Effector memory CD8-positive, alpha-beta T cell (primary cell): ENCODE measurements at regions not wholly inside any gene's neighbourhood (a gene's known extent, or its start where the extent isn't known, plus 50 kb on each side); places are given as distances from the start of the nearest gene placed in this dataset.

Source experiments
- ATAC-seq: fragments of 150-1000 bp; cut with Tn5 transposase; replicated peaks from 2 replicates; pipeline ENCODE4 v1.10.0; 2021; ENCODE audit warnings: mild to moderate bottlenecking, moderate library complexity
- DNase-seq, 3 experiments: peaks; one replicate each; pipeline ENCODE4 v3.0.0; 2021
- H3K27ac Mint-ChIP-seq, 2 donors: one replicate each; pipeline ENCODE4 v1.8.0; 2022; ENCODE audit warnings: mild to moderate bottlenecking in 2 of 2, mixed read lengths in 2 of 2, moderate library complexity in 2 of 2
- H3K27me3 Mint-ChIP-seq, 2 donors: one replicate each; pipeline ENCODE4 v1.8.0; 2022; ENCODE audit warnings: mixed read lengths in 2 of 2
- H3K36me3 Mint-ChIP-seq: one replicate; pipeline ENCODE4 v1.8.0; 2022; ENCODE audit warnings: mild to moderate bottlenecking, moderate library complexity, mixed read lengths; ENCODE audit not compliant: insufficient read depth
- H3K4me1 Mint-ChIP-seq, 2 donors: one replicate each; pipeline ENCODE4 v1.8.0; 2022; ENCODE audit warnings: low read depth in 2 of 2, mixed read lengths in 2 of 2
- H3K4me3 Mint-ChIP-seq, 2 donors: one replicate each; pipeline ENCODE4 v1.8.0; 2022; ENCODE audit warnings: mild to moderate bottlenecking in 2 of 2, mixed read lengths in 2 of 2, moderate library complexity in 2 of 2
- H3K9me3 Mint-ChIP-seq, 2 donors: one replicate each; pipeline ENCODE4 v1.8.0; 2022; ENCODE audit warnings: mixed read lengths in 2 of 2

GRCh38 chr12:87930033-87930432 is 99.2 kb downstream of the C12orf50 start:
- ATAC-seq (no peak), DNase-seq (no peak)
- Mint-ChIP-seq H3K36me3 (no peaks in the 10 kb centered on the region), H3K27me3 (no peaks in the 10 kb centered on the region), H3K4me1 (no peaks in the 10 kb centered on the region), H3K9me3 (peaks cover 0 to 6% of the 10 kb centered on the region in 2 donors), H3K27ac (no peak overlapping the region), H3K4me3 (no peak overlapping the region)

GRCh38 chr12:87929346-87929745 is 99.9 kb downstream of the C12orf50 start:
- DNase-seq (no peak), ATAC-seq (no peak)
- H3K27me3 Mint-ChIP-seq, result no peaks in the 10 kb centered on the region
- peaks cover 0 to 6% of the 10 kb centered on the region in 2 donors for H3K9me3 Mint-ChIP-seq
- H3K36me3 Mint-ChIP-seq, result no peaks in the 10 kb centered on the region
- H3K4me3 Mint-ChIP-seq, result no peak overlapping the region
- H3K4me1 Mint-ChIP-seq, result no peaks in the 10 kb centered on the region
- H3K27ac Mint-ChIP-seq, result no peak overlapping the region

GRCh38 chr12:87928031-87928430 is 101.2 kb downstream of the C12orf50 start:
- no peak overlapping the region for H3K27ac Mint-ChIP-seq
- DNase-seq (no peak), ATAC-seq (no peak)
- no peaks in the 10 kb centered on the region for H3K36me3 Mint-ChIP-seq
- H3K9me3 Mint-ChIP-seq, result peaks cover 0 to 6% of the 10 kb centered on the region in 2 donors
- no peak overlapping the region for H3K4me3 Mint-ChIP-seq
- H3K4me1 Mint-ChIP-seq, result no peaks in the 10 kb centered on the region
- no peaks in the 10 kb centered on the region for H3K27me3 Mint-ChIP-seq

- no peaks in the 10 kb centered on the region for H3K36me3 Mint-ChIP-seq
- no peak overlapping the region for H3K4me3 Mint-ChIP-seq
- no peaks in the 10 kb centered on the region for H3K27me3 Mint-ChIP-seq
- peaks cover 0 to 6% of the 10 kb centered on the region in 2 donors for H3K9me3 Mint-ChIP-seq
- ATAC-seq (no peak), DNase-seq (no peak)
- H3K4me1 Mint-ChIP-seq, result no peaks in the 10 kb centered on the region
- no peak overlapping the region for H3K27ac Mint-ChIP-seq
Measured at GRCh38 chr12:87925021-87925420, 104.2 kb downstream of the C12orf50 start.

DNA sequence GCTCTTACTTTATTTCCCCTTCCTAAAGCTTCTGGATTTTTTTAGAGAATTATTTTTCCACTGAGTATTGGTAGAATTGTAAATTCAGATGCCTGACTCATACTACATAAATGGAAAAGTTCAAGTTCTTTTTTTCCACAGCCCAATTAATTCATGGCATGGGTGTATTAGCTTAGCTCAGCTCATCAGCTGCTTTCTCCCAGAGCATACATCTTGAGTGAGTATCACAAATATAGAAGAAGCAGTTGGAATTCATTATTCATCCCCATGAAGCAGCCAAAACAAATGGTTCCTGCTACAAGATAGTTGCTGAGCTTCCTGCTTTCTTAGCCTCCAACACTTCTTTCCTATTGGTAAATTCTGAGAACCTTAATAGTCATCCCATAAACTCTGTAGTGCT is 105.1 kb downstream of the C12orf50 start:
- no peaks in the 10 kb centered on the region for H3K36me3 Mint-ChIP-seq
- H3K9me3 Mint-ChIP-seq, result peaks cover 0 to 5% of the 10 kb centered on the region in 2 donors
- H3K27me3 Mint-ChIP-seq, result no peaks in the 10 kb centered on the region
- ATAC-seq (no peak), DNase-seq (no peak)
- no peak overlapping the region for H3K27ac Mint-ChIP-seq
- no peaks in the 10 kb centered on the region for H3K4me1 Mint-ChIP-seq
- H3K4me3 Mint-ChIP-seq, result no peak overlapping the region

DNA sequence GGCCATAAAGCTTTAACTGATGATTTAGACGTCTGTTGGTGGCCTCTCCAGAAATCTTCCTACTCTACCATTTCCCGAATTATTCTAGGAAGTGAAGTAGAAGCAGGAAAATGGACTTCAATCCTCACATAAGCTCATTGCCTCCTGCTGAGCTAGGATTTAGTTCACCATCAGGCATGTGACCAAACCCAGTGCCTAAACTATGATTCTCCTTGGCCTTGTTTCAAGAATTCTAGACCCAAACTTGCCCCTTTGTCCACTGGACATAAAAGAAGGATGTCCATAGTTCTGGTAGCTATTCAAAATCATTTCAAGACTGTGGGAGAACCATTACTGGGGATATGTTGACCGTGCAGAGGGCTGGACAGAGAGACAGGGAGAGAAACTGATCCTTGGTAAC is 105.8 kb downstream of the C12orf50 start:
- DNase-seq, result no peak
- ATAC-seq, result no peak
- Mint-ChIP-seq H3K27ac (no peak overlapping the region), H3K36me3 (no peaks in the 10 kb centered on the region), H3K9me3 (peaks cover 0 to 2% of the 10 kb centered on the region in 2 donors), H3K4me3 (no peak overlapping the region), H3K4me1 (no peaks in the 10 kb centered on the region), H3K27me3 (no peaks in the 10 kb centered on the region)

DNA sequence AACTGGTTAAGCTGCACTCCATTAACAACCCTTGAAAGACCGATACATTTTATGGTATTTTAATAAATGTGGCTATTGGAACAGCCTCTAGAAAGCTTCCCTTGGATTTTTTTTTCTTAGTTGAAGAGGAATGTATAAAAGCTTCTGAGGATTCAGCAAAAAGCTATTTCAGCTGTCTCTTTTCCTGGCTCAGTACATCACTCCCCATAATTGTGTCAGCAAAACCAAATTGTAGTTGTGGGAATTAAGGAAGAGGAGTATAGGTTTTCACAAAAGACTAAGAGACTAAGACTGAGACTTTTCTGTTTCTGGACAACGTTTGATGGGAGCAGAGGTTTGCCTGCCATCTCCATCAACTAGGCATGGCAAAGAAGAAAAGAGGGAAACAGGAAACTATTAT is 106.5 kb downstream of the C12orf50 start:
- Mint-ChIP-seq H3K4me1 (no peaks in the 10 kb centered on the region), H3K36me3 (no peaks in the 10 kb centered on the region)
- ATAC-seq, result no peak

GRCh38 chr12:87921621-87922020 is 107.6 kb downstream of the C12orf50 start:
- DNase-seq (no peak), ATAC-seq (no peak)
- H3K4me1 Mint-ChIP-seq, result no peaks in the 10 kb centered on the region
- H3K27ac Mint-ChIP-seq, result no peak overlapping the region
- no peak overlapping the region for H3K4me3 Mint-ChIP-seq
- no peaks in the 10 kb centered on the region for H3K9me3 Mint-ChIP-seq
- no peaks in the 10 kb centered on the region for H3K36me3 Mint-ChIP-seq
- H3K27me3 Mint-ChIP-seq, result no peaks in the 10 kb centered on the region

More for the DNA sequence above, 106.5 kb downstream of the C12orf50 start:
- H3K27me3 Mint-ChIP-seq, result no peaks in the 10 kb centered on the region
- no peak overlapping the region for H3K27ac Mint-ChIP-seq
- no peak for DNase-seq
- no peak overlapping the region for H3K4me3 Mint-ChIP-seq
- H3K9me3 Mint-ChIP-seq, result no peaks in the 10 kb centered on the region

- Mint-ChIP-seq H3K36me3 (no peaks in the 10 kb centered on the region), H3K27me3 (no peaks in the 10 kb centered on the region), H3K4me3 (no peak overlapping the region), H3K27ac (no peak overlapping the region), H3K4me1 (no peaks in the 10 kb centered on the region), H3K9me3 (peaks cover 0 to 7% of the 10 kb centered on the region in 2 donors)
- no peak for ATAC-seq
- DNase-seq, result no peak
Measured at GRCh38 chr12:87920139-87920538, 109.1 kb downstream of the C12orf50 start.

DNA sequence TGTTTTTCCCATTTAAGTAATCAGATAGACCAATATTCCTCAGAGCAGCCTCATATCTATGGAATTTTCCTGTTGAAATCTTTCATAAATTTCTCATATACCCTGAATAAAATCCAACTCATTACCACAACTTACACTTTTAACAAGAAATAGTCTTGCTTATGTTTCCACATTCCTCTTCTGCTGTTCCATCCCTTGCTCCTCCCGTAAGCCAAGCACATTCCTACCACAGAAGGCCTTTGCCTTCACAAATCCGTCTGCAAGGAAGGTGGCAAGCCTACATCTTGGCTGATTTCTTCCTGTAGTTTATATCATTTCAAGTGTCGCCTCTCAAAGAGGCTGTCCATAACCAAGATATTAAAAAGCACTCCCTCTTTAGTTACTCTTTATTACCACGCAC is 127.7 kb downstream of the C12orf50 start:
- ATAC-seq (no peak), DNase-seq (no peak)
- Mint-ChIP-seq H3K9me3 (peaks cover 0 to 2% of the 10 kb centered on the region in 2 donors), H3K4me3 (no peak overlapping the region), H3K4me1 (no peaks in the 10 kb centered on the region), H3K36me3 (no peaks in the 10 kb centered on the region), H3K27me3 (no peaks in the 10 kb centered on the region), H3K27ac (no peak overlapping the region)

DNA sequence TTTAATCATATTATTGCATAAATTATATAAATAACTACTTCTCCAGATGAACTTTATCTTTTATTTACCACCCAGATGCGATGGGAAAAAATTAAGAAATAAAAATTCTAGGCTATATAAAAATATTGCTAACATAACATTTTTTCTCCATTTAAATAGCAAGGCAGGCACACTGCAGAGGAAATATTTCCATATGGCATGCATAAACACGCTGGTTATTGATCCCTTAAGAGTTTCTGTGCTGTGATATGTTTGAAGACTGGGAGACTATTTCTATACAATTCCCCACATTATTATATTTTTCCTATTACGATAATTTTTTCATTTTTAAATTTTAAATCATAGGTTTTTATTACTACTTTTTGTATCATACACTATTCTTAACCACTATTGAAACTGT is 131.5 kb downstream of the C12orf50 start:
- DNase-seq (no peak), ATAC-seq (no peak)
- H3K27me3 Mint-ChIP-seq, result no peaks in the 10 kb centered on the region
- no peak overlapping the region for H3K27ac Mint-ChIP-seq
- no peaks in the 10 kb centered on the region for H3K4me1 Mint-ChIP-seq
- no peaks in the 10 kb centered on the region for H3K36me3 Mint-ChIP-seq
- H3K4me3 Mint-ChIP-seq, result no peak overlapping the region
- peaks cover 4 to 8% of the 10 kb centered on the region in 2 donors for H3K9me3 Mint-ChIP-seq

DNA sequence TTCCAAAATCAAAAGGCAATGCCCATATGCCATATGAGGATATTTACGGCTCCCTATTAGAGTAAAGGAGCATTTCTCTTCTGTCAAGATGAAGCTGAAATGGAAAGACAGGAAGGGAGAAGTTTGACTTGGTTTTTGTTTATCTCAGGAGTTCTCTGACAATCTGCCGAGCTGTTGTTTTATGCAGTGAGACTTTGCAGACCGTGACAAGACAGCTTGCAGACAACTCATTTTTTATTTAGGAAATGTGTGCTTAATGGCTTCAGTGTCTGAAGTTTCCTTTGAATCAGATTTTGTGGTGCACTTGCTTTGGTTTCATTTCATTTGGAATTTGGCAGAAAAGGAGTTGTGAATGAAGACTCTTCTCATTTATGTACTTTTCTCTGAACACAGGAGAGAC is 145.4 kb downstream of the C12orf50 start:
- Mint-ChIP-seq H3K36me3 (no peaks in the 10 kb centered on the region), H3K4me3 (no peak overlapping the region), H3K9me3 (peaks cover 0 to 4% of the 10 kb centered on the region in 2 donors)

DNA sequence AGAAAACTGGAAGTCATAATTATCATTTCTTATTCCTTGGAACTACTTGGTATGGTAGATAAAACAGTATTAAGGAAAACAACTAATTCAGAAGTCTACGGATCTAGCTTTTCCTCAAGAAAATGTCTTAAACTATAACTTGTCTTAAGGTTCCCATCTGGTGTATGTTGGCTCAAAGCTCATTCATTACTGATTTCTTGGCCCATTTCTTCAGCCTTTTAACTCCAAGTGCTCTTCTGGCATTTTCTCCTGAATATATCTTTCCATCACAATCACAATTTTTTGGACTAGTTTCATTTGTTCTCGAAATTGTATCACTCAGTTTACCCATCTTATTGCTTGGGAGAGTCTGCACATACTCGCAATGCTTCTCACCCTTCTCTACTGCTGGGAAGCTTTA is 150.1 kb downstream of the C12orf50 start:
- no peaks in the 10 kb centered on the region for H3K4me1 Mint-ChIP-seq
- H3K4me3 Mint-ChIP-seq, result no peak overlapping the region
- no peaks in the 10 kb centered on the region for H3K36me3 Mint-ChIP-seq
- no peaks in the 10 kb centered on the region for H3K27me3 Mint-ChIP-seq
- no peak overlapping the region for H3K27ac Mint-ChIP-seq
- no peak for ATAC-seq
- peaks cover 0 to 4% of the 10 kb centered on the region in 2 donors for H3K9me3 Mint-ChIP-seq
- no peak for DNase-seq

More for the DNA sequence above, 145.4 kb downstream of the C12orf50 start:
- no peaks in the 10 kb centered on the region for H3K4me1 Mint-ChIP-seq
- no peak overlapping the region for H3K27ac Mint-ChIP-seq
- H3K27me3 Mint-ChIP-seq, result no peaks in the 10 kb centered on the region
- no peak for ATAC-seq
- no peak for DNase-seq

DNA sequence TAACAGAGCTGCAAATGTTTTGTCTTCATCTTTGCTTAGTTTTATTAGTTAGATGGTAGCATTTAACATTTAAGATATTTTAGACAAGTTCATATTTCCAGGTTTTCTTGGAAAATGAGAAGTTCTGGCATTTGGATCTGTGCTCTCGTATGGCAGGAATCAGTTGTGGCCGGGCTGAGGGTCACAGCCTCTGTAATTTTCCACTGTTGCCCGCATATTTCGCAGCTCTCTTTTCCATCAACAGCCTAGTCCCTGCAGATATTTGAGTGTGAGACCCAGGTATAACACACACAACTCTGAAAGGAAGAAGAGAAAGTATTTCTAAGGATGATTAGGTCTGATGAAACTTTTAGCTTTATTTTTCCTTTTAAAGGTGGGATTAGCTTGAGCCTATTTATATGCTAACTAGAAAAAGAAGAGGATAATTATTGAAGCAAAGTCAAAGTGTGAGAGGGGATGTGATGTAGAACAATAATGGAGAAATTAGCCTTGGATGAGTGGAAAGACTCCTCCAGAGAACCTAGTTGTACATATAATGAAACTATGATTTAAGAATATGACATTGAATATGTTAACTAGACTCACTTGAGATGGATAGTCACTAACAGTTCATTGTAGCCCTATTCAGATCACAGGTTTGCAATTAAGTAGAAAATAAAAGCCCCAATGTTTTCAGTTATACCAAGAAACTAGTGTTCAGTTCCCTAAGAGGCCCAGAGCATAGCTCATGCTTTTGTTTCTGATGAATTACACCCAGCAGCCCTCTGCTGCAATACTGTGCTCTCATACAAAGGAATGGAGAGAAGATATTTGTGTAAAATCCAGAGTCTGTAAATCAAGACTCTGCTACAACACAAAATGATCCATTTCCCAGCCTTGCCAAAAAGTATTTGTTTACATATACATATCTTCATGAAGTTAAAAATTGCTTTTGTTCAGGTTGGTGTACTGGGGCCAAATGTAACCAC is 158.4 kb downstream of the C12orf50 start:
- ATAC-seq (no peak), DNase-seq (no peak)
- H3K4me1 Mint-ChIP-seq, result no peaks in the 10 kb centered on the region
- no peaks in the 10 kb centered on the region for H3K27me3 Mint-ChIP-seq
- H3K27ac Mint-ChIP-seq, result no peak overlapping the region
- H3K36me3 Mint-ChIP-seq, result no peaks in the 10 kb centered on the region
- H3K9me3 Mint-ChIP-seq, result peaks cover 0 to 6% of the 10 kb centered on the region in 2 donors
- H3K4me3 Mint-ChIP-seq, result no peak overlapping the region
